Heart right ventricle (tissue), 16 donors: ENCODE measurements at regions not wholly inside any gene's neighbourhood (a gene's known extent, or its start where the extent isn't known, plus 50 kb on each side); places are given as distances from the start of the nearest gene placed in this dataset.

Experiments used
- ATAC-seq, 8 donors: fragments of 200-7000 bp; cut with Tn5 transposase; one replicate each; pipeline ENCODE4 v1.9.1; 2020; ENCODE audit warnings: mild to moderate bottlenecking in 8 of 8, moderate library complexity in 8 of 8, moderate number of reproducible peaks in 1 of 8
- DNase-seq, 2 donors: peaks; one replicate each; pipeline ENCODE4 v3.0.0-alpha.2; 2020
- H3K27ac ChIP-seq, 10 donors: fragments of 200-600 bp; sonication (generic) in 2 of 10; one replicate each; pipeline versions ENCODE4 v1.5.0 to v1.8.0; 2020 to 2022; ENCODE audit warnings: mild to moderate bottlenecking in 3 of 10
- H3K27me3 ChIP-seq, 7 donors: fragments of 200-600 bp; one replicate each; pipeline ENCODE4 v1.8.0; 2021 to 2022; ENCODE audit warnings: mild to moderate bottlenecking in 2 of 7
- H3K36me3 ChIP-seq, 9 donors: fragments of 200-600 bp; sonication (generic) in 1 of 9; one replicate each; pipeline versions ENCODE4 v1.5.0 to v1.8.0; 2020 to 2022; ENCODE audit warnings: mild to moderate bottlenecking in 2 of 9
- H3K4me1 ChIP-seq, 9 donors: fragments of 200-600 bp; sonication (generic) in 1 of 9; one replicate each; pipeline versions ENCODE4 v1.5.0 to v1.8.0; 2020 to 2022; ENCODE audit warnings: mild to moderate bottlenecking in 4 of 9
- H3K4me3 ChIP-seq, 10 donors: fragments of 200-600 bp; sonication (generic) in 2 of 10; one replicate each; pipeline versions ENCODE4 v1.5.0 to v1.8.0; 2020 to 2022; ENCODE audit warnings: mild to moderate bottlenecking in 7 of 10, moderate library complexity in 2 of 10
- H3K9me3 ChIP-seq, 11 donors: fragments of 200-600 bp in 10 of 11; sonication (generic) in 2 of 11; one replicate each; pipeline versions ENCODE4 v1.5.0 to v1.8.0; 2013 to 2022; ENCODE audit warnings: mild to moderate bottlenecking in 2 of 11, control low read depth in 1 of 11, moderate library complexity in 1 of 11
- CTCF ChIP-seq, 9 donors: fragments of 200-600 bp; sonication (generic) in 2 of 9; IDR thresholded peaks; one replicate each; pipeline versions ENCODE4 v1.5.0 to v1.8.0; 2021 to 2022; ENCODE audit warnings: antibody characterized with exemption in 9 of 9, mild to moderate bottlenecking in 5 of 9, moderate library complexity in 1 of 9
- WGBS, 2 donors: extraction: QIAGEN DNeasy Blood & Tissue Kit; methylation state at CpG; one replicate each; pipeline ENCODE4 v1.1.7; 2013; ENCODE audit warnings: inconsistent platforms in 1 of 2; 5-methylcytosine and 5-hydroxymethylcytosine counted together
- intact Hi-C, 10 donors: fragments of 100-400 bp; cut with DNase I; formaldehyde crosslinking; loops; one replicate each; pipeline versions ENCODE4 v1.11.1 to v1.14.2; 2022
- donor health status: Arrhythmogenic right ventricular cardiomyopathy.
- donor health status: ischemic (EF 13 %, LVEDD 7.1; RV severe dilation, severe dysfunction).
- donor health status: healthy with polysubstance abuse.
- donor health status: DM: no; HTN: yes; CAD: no.
- donor health status: DM: no; HTN: no; CAD: no.
- donor health status: ischemic (EF 25% LVEDD 6.9; RV normal size, moderate dysfunction).
- donor health status: ischemic (EF 25% LVEDD 5.7; RV mildly dilated, moderate dysfunction).
- donor health status: healthy.
- donor health status: DM: yes; HTN: yes; CAD: no.
- donor health status: Ischemic cardiomyopathy.
- donor health status: ischemic (EF 35%, LVEDD 5.7; RV mildly dilated, moderate dysfunction).
- donor health status: nonischemic (EF 11% LVEDD 7.7; RV severe dilation, severe dysfunction).
- donor health status: DM: yes; HTN: yes; CAD: no.
- donor health status: PGD.
- donor health status: ischemic (EF 29% LVEDD 5.4; RV normal size, mild dysfunction).
- donor health status: nonischemic (EF 23%, LVEDD 6.1; RV moderate dilation, normal function).

- DNase-seq, result no peak
- H3K36me3 ChIP-seq, result no peaks in the 10 kb centered on the region
- WGBS, 2 donors, result 77 to 82% methylated on average over 7 of the region's 7 CpGs
- ATAC-seq, result no peak
- intact Hi-C loops, result no loop called here
- H3K4me1 ChIP-seq, result no peaks in the 10 kb centered on the region
- no peak for TF ChIP-seq CTCF (IDR thresholded peaks at IDR 0.05)
- H3K9me3 ChIP-seq, result no peaks in the 10 kb centered on the region
- no peaks in the 10 kb centered on the region for H3K27me3 ChIP-seq
- no peak overlapping the region for H3K27ac ChIP-seq
- H3K4me3 ChIP-seq, result no peak overlapping the region
Measured at GRCh38 chr2:14125624-14126293, 506.8 kb upstream of the LRATD1 start.

GRCh38 chr2:14126846-14127245 lies 505.7 kb upstream of the LRATD1 start:
- H3K4me3 ChIP-seq, result no peak overlapping the region
- no peaks in the 10 kb centered on the region for H3K36me3 ChIP-seq
- no peak for DNase-seq
- intact Hi-C loops, result no loop called here
- WGBS, 2 donors, result 86 to 89% methylated on average over 2 of the region's 2 CpGs
- no peak overlapping the region for H3K27ac ChIP-seq
- no peaks in the 10 kb centered on the region for H3K4me1 ChIP-seq
- TF ChIP-seq CTCF (IDR thresholded peaks at IDR 0.05), result no peak
- no peak for ATAC-seq
- no peaks in the 10 kb centered on the region for H3K9me3 ChIP-seq
- H3K27me3 ChIP-seq, result no peaks in the 10 kb centered on the region

GRCh38 chr2:14127765-14128164 lies 504.8 kb upstream of the LRATD1 start:
- no peak for DNase-seq
- Histone ChIP-seq H3K27me3 (peaks cover 0 to 4% (median 0%) of the 10 kb centered on the region in 7 donors), H3K9me3 (peaks cover 0 to 5% (median 0%) of the 10 kb centered on the region in 11 donors), H3K4me1 (no peaks in the 10 kb centered on the region), H3K4me3 (no peak overlapping the region), H3K36me3 (no peaks in the 10 kb centered on the region), H3K27ac (no peak overlapping the region)
- ATAC-seq, result no peak
- no peak for TF ChIP-seq CTCF (IDR thresholded peaks at IDR 0.05)
- intact Hi-C loops, result no loop called here
- 69 to 77% methylated on average over 3 of the region's 3 CpGs for WGBS, 2 donors

GRCh38 chr2:14132386-14132785 lies 500.1 kb upstream of the LRATD1 start:
- H3K27ac ChIP-seq, result no peak overlapping the region
- no peaks in the 10 kb centered on the region for H3K36me3 ChIP-seq
- peaks cover 0 to 13% (median 0%) of the 10 kb centered on the region in 11 donors for H3K9me3 ChIP-seq
- ATAC-seq (no peak), DNase-seq (no peak)
- intact Hi-C loops, result no loop called here
- H3K27me3 ChIP-seq, result peaks cover 0 to 4% (median 0%) of the 10 kb centered on the region in 7 donors
- no peak overlapping the region for H3K4me3 ChIP-seq
- 88 to 92% methylated on average over 1 of the region's 1 CpG for WGBS, 2 donors
- TF ChIP-seq CTCF (IDR thresholded peaks at IDR 0.05), result no peak
- H3K4me1 ChIP-seq, result no peaks in the 10 kb centered on the region
